RKO (cell line): ENCODE measurements at regions not wholly inside any gene's neighbourhood (a gene's known extent, or its start where the extent isn't known, plus 50 kb on each side); places are given as distances from the start of the nearest gene placed in this dataset.

ENCODE experiments used
- DNase-seq: peaks from one replicate; pipeline ENCODE4 v3.0.0-alpha.2; 2016; ENCODE audit warnings: low spot score

DNA sequence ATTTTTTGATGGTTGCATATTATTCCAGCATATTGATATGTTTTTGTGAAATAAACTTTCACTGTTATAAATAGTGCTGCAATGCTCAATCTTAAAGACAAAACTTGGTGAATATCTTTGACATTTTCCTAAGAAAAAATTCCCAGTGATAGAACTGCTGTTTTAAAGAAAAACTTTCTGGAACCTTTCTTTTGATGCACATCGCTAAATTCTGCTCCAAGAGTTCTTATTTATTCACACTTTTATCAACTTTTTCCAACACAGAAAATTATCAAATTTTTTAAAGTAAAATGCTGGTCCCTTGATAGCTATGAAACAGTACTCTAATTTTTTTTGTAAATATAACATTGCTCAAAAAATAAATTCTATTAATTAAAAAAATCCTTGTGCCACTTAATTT lies 196.6 kb downstream of the HS3ST3A1 start:
- DNase-seq = no peak

GRCh38 chr17:13403982-13404946 lies 197.5 kb downstream of the HS3ST3A1 start:
- DNase-seq = no peak

- DNase-seq = no peak
Observed at GRCh38 chr17:13400491-13400890, 201.2 kb downstream of the HS3ST3A1 start.

- no peak for DNase-seq
Observed at GRCh38 chr17:13398853-13399252, 202.9 kb downstream of the HS3ST3A1 start.

- no peak for DNase-seq
Observed at GRCh38 chr17:13398091-13398490, 203.6 kb downstream of the HS3ST3A1 start.

- DNase-seq = no peak
Observed at GRCh38 chr17:13395862-13396261, 205.9 kb downstream of the HS3ST3A1 start.

DNA sequence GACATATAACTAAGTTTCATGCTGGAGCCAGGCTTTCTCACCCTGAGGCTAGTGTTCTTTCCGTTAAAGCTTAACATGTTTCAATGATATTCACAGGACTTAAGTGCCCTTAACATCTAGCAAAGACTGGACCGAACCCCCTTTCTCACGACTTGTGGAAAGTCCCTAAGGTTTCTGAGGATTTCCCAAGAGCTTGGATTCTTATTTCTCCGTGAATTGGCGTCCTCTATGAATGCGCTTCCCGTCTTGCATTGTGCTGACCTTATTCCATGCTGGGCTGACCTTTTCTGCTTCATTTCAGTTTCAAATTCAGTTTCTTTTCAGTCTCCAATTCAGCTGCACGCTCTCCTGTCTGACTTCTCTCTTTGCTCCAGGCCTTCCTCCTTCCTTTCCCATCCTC lies 206.4 kb downstream of the HS3ST3A1 start:
- DNase-seq = no peak

- DNase-seq = no peak
Observed at GRCh38 chr17:13393841-13394710, 207.7 kb downstream of the HS3ST3A1 start.

GRCh38 chr17:13387952-13388351 lies 213.8 kb downstream of the HS3ST3A1 start:
- no peak for DNase-seq

DNA sequence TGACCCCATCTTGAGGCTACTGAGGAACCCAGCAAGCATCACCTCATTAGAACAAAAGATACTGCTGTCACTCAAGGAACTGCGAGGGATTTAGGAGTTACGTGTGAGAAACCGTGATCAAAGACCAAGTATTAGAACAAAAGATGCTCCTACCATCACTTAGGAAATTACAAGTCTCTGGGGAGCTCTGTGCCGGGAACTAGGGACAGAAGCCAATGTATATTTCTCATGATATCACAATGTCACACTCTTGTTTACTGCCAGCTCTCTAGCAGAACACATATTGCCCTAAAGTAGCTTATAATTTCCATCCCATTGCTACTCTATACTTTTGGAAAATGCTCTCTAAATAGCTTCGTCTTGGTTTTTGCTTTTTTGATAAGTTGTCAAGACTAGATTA lies 214.5 kb downstream of the HS3ST3A1 start:
- no peak for DNase-seq

DNA sequence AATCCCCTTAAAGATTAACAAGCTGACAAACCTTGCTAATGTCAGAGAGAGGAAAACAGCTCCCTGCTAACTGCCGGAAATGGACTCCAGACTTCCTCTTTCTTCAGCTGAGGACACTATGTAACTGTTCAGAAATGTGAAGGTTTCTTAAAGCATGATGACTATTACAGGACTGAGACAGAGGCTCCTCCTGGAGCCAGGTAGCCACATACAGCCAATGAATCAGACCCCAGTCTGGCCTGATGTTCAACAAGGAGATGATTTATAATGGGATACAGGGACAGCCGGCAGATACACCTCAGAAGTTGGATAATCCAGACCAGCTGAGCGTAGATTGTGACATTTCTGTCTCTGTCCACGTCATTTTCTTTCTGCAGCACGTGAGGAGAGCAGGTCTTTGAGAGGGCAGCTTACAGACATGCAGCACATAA lies 216.2 kb downstream of the HS3ST3A1 start:
- DNase-seq = no peak

DNA sequence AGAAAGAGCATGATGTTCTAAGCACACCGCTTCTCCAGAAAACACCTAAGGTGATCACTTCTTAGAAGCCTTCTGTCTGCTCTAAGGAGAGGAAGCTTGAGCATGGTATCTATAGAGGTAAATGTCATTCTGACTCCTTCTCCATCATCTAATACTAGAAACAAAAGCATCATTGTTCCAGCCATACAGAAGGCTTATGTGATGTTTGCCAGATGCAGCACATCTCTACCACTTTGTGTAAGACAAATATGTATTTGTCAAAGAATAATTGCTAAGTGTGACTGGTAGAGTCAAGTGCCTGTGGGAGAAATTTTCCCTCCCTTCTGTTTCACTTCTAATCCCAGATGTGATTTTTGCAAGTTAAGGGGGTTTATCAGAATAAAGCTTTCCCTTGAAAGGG lies 217.1 kb downstream of the HS3ST3A1 start:
- DNase-seq = no peak

DNA sequence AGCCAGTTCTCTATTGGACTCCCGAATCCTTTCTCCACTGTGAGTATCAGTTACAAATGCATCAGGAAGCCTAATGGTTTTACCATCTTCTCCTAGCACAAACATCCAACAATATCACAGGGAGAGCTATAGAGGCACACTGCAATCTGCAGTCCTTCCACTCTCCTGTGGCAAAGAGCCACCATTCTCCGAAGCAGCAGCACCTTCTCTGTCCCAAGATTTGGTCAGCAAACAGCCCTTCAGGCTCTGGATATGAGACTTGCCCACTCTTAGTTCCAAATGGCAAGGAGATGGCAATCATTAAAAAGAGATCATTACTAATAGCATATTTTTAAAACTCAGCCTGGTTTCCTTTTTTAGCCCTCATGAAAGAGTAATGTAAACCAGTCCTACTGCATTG lies 223.4 kb downstream of the HS3ST3A1 start:
- DNase-seq = no peak

GRCh38 chr17:13374203-13375143 lies 227.3 kb downstream of the HS3ST3A1 start:
- DNase-seq = no peak

- DNase-seq = no peak
Observed at GRCh38 chr17:13372432-13372831, 229.3 kb downstream of the HS3ST3A1 start.

- no peak for DNase-seq
Observed at GRCh38 chr17:13367154-13367553, 234.6 kb downstream of the HS3ST3A1 start.

DNA sequence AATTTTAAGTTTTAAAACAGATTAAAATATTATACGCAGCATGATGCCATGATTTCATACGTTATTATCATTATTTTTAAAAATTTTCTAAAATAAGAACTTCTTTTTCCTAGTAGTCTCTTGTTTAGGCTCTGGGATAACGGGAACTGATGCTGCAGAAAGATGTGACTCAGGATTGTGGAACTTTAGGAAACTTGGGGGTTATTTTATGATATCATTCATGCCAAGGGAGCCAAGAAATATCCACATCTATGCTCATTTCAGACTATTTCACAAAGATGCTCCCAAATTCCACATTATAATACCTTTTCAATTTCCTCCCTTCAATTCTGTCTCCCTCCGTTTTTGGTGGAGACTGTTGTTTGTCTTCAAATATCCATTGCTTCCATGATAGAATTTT lies 236.4 kb downstream of the HS3ST3A1 start:
- no peak for DNase-seq

- no peak for DNase-seq
Observed at GRCh38 chr17:13363771-13364170, 238.0 kb downstream of the HS3ST3A1 start.

DNA sequence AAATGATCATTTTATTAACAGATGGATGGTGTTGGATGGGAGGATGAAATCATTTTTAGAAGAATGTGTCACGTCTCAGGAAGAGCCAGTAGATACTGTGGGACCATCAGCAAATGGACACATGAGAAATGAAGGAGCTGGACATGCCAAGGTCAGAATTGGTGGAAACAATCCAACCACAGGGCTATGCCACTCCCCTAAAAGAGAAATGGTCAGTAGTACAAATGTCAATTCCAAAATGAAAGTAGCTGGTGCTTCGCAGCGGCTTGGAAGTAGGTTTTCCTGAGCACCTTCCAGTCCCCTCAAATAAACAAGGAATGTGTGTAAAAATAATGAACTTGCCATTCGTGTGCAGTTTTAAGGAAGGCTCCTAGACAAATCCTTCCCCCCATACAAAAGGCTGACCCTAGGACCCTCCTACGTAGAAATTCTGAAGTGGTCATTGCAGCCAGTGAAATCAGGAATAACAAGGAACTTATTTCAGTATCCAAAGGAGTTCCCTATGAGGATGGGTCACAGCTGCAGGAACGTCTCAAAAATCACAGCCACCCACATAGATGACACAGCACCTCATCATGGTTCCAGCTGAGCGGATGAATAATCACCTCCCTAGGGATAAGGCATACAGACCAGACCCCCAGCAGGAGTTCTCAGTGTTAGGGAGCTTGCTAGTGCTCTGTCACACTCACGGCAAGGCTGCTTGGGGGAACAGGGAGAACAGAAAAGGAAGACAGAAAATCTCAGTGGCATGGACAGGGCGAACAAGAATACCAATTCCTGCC lies 239.2 kb downstream of the HS3ST3A1 start:
- DNase-seq = peak; percentile 66

DNA sequence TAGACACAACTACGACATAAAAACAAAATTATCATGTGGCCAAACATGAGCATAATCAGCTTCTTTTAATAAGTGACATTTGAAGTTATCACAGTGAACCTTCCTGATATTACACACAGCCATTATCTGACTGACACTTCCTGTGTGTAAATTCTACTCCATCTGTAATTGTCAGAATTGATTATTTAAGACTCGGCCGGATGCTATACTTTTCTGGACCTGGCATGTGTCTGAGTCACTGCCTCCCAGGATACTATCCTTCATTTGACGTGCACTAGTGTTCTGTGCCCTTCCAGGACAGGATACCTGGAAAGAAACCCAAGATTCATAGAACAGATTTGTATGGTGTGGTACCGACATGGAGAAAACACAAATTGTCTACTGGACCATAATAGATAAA lies 242.0 kb downstream of the HS3ST3A1 start:
- no peak for DNase-seq

GRCh38 chr17:13355054-13355453 lies 246.7 kb downstream of the HS3ST3A1 start:
- no peak for DNase-seq
